GM18858 (cell line): ENCODE measurements at regions not wholly inside any gene's neighbourhood (a gene's known extent, or its start where the extent isn't known, plus 50 kb on each side); places are given as distances from the start of the nearest gene placed in this dataset.
"Not testable (repeated sequence)": the region's sequence is repeated elsewhere in the genome, so short reads cannot be mapped to it uniquely, and the experiment has no call there.

Experiments used
- ATAC-seq: cut with Tn5 transposase; IDR thresholded peaks from one replicate; pipeline ENCODE4 v1.9.1; 2021; ENCODE audit not compliant: unreplicated experiment

DNA sequence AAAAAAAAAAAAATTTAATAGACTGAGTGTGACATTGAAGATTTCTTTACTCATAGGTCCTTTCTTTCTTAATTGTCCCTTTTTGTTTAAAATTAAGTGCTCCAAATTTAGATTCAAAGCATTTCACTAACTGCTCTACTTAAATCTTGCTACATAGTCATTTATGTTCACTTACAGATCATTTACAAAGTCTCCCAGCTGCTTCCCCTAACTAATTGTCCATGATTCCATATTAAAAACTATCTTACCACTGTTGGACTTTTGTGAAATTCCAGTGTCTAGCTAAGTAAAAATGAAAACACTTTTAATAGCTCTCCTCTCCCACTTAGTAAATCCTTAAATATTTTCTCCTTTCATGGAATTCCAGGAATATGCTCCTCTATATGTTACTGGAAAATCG, 850.5 kb downstream of the NR2F1-AS1 start:
- no peak for ATAC-seq

DNA sequence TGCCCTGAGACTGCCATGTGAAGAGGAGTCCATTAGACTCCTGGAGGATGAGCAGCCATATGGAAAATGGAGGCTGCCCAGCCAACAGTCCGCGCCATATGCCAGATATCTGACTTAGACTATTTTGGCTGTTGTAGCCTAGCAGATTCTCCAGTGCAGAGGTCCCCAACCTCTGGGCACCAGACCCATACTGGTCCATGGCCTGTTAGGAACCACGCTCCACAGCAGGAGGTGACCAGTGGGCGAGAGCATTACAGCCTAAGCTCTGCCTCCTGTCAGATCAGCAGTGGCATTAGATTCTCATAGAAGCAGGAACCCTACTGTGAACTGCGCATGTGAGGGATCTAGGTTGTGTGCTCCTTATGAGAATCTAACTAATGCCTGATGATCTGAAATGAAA, 851.9 kb downstream of the NR2F1-AS1 start:
- no peak for ATAC-seq

DNA sequence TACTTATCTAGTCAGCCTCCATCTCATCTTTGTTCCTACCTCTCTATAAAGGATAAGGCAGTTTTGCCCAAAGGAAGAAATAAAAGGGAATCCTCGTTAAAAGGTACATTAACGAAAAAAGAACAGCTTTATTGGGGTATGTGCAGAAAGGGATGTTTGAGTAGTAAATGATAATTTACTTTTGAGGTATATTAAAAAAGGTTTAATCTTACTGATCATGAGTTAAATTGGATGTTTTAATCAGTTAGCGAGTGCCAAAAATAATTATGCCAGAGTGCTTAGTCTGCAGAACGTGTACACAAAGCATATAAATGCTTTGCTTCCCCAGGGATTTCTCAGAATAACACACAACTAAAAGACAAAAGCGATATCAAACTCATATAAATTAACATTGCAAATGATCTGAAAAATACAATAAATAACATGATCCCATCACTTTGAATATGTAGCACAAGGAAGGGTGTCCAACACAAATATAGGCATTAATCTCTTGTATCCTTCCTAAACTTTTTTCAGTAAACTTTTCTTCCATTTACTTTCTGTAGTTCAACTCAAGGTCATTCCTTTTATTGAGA, 865.0 kb downstream of the NR2F1-AS1 start:
- ATAC-seq: no peak

DNA sequence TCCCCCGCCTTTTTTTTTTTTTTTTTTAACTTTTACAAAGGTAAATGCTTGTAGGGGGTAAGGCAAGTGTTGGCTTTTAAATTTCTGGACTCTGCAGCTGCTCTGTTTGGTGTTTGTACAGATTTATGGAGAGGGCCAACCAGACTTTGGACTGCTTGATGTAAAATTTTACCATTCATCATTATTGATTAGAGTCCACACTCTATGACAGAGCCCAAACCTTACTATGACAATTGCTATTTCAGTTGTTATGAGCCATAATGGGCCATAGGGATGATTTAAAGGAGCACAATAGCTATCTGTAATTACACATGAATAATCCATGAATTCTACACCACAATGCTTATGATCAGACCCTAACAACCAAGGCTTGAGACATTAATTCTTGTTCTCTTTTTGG, 867.2 kb downstream of the NR2F1-AS1 start:
- ATAC-seq: no peak

DNA sequence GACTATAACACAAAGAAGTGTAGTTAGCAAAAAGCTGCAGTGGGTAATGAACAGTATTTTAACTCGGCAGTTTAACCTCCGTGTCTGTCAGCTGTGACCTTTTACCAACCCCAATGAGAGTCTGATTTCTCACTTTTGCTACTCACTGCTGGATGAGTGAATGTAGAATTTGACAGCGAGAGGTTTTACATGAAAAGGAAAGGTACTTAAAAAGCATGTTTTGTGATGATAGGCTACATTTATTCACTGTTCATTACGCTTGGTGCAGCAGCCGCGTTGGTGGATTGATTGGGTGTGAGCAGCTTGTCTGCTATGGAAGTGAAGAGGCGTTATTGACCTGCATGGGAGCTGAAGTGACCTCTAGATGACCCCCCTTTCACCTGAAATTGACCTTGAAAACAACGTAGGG, 867.7 kb downstream of the NR2F1-AS1 start:
- no peak for ATAC-seq

DNA sequence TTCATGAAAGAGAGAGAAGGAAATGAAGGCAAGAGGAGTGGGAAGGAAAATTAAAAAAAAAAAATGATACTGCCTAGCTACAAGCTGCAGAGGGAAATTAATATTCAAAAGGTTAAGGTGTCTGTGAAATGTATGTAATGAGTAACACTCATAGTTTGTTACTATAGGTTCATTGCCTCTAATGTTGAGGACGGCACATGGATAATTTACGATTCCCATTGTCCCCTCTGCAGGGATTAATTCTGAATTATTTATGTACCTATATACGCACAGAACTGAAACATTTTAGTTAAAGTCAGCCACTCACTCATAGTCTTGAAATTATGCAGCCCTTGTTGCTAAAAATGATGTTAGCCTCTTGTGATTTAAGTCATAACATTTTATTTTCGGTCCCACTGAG, 869.1 kb downstream of the NR2F1-AS1 start:
- no peak for ATAC-seq

GRCh38 chr5:92704590-92704989, 876.4 kb downstream of the NR2F1-AS1 start:
- ATAC-seq: no peak

DNA sequence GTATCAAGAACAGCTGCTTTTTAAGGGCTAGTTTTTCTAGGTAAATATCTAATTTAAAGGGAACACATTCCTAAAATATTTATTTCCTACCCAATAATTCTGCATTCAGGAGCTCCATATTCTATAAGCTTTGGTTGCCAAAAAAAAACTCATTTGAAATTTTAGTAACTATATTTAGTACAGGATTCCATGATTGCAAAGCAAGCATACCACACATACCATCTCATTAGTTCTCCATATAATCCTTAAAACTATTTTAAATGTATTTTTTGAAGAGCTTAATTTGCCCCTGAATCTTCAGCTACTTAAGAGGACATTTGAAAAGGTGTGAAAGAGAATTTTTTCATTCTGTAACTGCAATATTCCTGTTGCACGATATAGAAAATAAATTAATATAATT, 877.0 kb downstream of the NR2F1-AS1 start:
- ATAC-seq: no peak

DNA sequence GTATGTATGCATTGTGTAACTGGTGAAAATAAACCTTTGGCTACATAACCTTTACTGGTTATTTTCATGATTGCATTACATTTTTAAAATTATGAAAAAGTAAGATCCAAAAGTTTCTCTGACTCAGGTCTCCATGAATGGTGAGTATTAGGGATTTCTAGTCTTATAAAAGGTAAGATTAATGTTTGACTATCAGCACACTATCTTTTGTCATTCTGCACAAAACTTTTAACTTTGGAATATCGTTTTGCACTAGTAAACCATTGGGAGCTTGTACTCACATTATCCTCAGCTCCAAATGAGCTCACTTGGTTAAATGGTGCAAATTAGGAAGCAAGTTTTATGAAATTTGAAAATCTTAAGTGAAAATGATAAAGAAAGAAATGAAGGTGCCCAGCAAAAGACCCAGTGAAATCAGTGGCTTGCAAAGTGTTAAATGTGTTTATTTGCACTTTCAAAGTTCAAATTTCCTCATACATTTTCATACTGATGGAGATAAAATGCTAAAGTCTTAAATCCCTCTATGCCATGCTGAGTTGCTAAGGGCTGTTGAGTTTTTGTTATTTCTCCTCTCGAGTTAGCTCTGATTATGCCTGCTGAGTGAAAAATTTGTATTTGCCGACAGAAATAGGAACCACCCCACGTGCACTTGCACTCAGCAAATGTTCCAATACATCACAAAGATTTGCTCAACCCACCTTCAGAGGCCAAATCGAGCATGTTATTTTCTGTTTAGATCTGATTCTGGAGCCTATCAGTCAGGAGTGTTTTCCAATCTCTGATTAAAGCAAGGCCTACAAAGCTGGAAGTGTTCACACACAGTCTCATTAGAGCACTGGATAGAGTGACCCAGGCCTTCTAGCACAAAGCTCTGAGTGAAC, 885.7 kb downstream of the NR2F1-AS1 start:
- ATAC-seq: no peak

DNA sequence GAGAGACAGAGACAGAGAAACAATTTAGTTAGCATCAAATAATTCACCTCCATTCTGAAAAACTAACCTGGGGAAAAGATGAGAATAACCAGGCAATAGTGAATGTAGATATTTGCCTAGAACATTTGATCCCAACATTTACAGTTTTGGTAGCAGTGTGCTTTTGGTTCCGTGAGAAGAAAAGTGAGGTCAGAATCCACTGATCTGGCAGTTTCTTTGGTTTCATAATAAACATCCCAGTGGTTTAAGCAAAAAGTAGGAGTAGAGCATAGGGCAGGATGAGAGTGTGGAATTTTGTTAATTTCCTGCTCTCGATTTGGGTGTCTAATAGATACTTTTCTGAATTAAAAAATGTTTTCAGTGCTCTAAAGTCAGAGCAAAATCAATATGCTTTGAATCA, 887.0 kb downstream of the NR2F1-AS1 start:
- ATAC-seq: no peak

GRCh38 chr5:92691955-92692354, 889.1 kb downstream of the NR2F1-AS1 start:
- ATAC-seq: not testable (repeated sequence)

GRCh38 chr5:92687821-92688722, 892.9 kb downstream of the NR2F1-AS1 start:
- ATAC-seq: no peak

- no peak for ATAC-seq
Measured at GRCh38 chr5:92678640-92679039, 902.4 kb downstream of the NR2F1-AS1 start.

GRCh38 chr5:92676215-92677165, 904.5 kb downstream of the NR2F1-AS1 start:
- ATAC-seq: no peak

DNA sequence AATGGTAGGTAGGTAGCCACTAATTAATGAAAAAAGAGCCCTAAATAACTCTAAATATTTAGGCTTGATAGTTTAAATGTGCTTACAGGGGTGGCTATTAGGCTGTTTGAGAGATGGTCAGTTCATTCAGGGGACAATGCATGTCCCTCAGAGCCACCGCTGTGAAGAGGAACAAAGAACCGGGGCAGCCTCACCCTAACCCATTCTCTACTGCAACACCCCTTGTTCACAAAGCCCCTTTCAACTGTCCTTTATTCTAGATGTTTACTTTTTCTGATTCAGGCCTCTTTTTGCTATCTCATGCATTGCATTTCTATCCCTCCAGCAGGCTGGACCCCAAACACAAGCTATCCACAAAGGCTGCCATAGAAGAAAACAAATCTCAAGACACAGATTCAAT, 906.7 kb downstream of the NR2F1-AS1 start:
- ATAC-seq: no peak

- ATAC-seq: no peak
Measured at GRCh38 chr5:92665506-92665905, 915.5 kb downstream of the NR2F1-AS1 start.

DNA sequence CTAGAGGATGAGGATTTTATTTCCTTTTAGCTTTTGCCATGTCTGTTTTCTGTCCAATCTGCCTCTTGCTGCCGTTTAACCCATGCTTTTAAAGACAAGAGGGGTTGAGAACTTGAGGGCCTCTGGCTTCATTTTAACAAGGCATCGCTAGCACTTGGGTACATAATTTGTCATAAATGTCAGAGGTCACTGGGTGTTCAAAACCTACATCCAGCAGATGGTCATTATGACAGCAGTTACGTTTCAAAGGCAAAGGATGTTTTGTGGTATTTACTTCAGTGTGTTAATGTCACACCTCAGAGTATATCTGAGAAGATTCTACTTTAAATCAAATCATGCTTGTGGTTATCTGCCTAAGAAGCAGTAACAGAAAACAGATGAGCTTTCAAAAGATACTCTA, 918.3 kb downstream of the NR2F1-AS1 start:
- no peak for ATAC-seq

- no peak for ATAC-seq
Measured at GRCh38 chr5:92659246-92659645, 921.8 kb downstream of the NR2F1-AS1 start.

- not testable (repeated sequence) for ATAC-seq
Measured at GRCh38 chr5:92654601-92655000, 926.4 kb downstream of the NR2F1-AS1 start.

DNA sequence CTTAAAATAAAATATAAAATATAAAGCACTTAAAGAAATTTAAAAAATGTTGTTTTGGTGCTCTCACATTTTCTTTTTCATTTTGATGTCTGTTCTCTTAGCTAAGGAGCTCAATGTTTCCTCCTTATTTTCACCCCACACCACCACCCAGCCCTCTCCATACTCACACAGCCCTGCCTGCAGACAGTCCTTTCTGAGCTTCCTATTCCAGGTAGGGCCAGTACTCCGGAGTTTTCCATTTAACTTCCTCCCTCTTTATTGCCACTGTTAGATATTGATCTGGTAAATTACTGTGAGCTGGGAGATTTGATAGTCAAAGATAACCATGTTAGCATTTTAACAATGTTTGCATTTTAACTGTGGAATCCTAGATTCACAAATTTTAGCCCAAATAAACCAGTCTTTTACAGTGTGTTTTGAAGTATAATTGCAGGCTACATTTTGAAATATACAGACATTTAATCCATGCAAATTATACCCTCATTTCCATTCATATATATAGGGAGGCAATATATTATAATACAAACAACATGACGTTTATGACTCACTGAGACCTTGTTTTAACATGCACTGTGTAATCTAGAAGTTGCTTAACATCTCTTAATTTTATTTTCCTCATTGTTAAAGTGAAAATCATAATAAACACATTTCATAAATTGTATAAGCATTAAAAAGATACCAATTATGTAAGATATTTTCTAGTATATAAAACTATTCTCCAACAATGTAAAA, 927.1 kb downstream of the NR2F1-AS1 start:
- no peak for ATAC-seq
